ENCODE measurements at regions not wholly inside any gene's neighbourhood (a gene's known extent, or its start where the extent isn't known, plus 50 kb on each side); places are given as distances from the start of the nearest gene placed in this dataset.

DNA sequence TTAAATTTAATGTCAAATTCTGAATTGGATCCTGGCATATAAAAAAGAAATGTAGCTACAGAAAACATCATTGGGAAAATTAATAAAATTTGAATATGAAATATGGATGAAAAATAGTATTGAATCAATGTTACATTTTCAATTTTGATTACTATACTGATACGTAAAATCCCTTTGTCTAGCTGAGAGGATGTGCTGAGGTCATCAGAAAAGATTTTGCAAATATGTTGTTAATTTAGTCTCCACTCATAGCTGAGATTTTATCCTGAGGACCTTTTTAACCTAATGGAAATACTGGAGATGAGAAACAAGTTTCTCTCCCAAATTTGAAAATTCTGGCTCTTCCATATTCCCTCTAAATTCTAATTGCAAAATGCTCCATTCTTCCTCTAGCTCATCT, 84.4 kb upstream of the ADAMTS16 start:
- Histone ChIP-seq H3K9me3 (no peaks in the 10 kb centered on the region), H3K27ac (replicated peaks in 1 of 4) (no peak overlapping the region), H3K27me3 (peaks cover 0 to 4% (median 0%) of the 10 kb centered on the region in 4 donors), H3K36me3 (no peaks in the 10 kb centered on the region), H3K4me1 (no peaks in the 10 kb centered on the region), H3K4me3 (no peak overlapping the region)
- TF ChIP-seq, protein P1, sequence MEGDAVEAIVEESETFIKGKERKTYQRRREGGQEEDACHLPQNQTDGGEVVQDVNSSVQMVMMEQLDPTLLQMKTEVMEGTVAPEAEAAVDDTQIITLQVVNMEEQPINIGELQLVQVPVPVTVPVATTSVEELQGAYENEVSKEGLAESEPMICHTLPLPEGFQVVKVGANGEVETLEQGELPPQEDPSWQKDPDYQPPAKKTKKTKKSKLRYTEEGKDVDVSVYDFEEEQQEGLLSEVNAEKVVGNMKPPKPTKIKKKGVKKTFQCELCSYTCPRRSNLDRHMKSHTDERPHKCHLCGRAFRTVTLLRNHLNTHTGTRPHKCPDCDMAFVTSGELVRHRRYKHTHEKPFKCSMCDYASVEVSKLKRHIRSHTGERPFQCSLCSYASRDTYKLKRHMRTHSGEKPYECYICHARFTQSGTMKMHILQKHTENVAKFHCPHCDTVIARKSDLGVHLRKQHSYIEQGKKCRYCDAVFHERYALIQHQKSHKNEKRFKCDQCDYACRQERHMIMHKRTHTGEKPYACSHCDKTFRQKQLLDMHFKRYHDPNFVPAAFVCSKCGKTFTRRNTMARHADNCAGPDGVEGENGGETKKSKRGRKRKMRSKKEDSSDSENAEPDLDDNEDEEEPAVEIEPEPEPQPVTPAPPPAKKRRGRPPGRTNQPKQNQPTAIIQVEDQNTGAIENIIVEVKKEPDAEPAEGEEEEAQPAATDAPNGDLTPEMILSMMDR (IDR thresholded peaks at IDR 0.05) = no peak
- no peak for TF ChIP-seq POLR2A (IDR thresholded peaks at IDR 0.05; ENCODE audit: low read depth)
- TF ChIP-seq POLR2AphosphoS5 (IDR thresholded peaks at IDR 0.05) = no peak
- TF ChIP-seq EP300 (IDR thresholded peaks at IDR 0.05) = no peak
- intact Hi-C loops (cut with DNase I) = no loop called here
- WGBS = 85% methylated on average over 1 of the region's 1 CpG
- DNase-seq (ENCODE audit: extremely low spot score) = no peak

DNA sequence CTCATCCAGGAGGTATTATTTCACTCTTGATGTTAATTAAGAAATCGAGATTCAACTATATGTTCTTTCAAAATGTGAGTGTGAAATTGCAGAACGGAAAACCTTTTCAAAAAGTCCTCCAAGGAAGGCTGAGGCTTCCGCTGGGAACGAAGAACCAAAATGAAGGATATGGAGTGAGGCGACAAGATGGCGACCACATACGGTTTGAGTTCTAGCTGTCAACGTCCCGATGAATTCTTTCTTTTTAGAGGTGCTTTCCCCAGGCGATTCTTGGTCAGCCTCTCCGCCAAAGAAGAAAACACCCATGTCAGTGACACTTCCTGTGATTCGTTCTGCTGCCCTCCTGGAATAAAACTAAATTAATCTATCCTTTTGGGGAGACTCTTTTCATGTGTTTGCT, 78.3 kb upstream of the ADAMTS16 start:
- H3K4me3 ChIP-seq = no peak overlapping the region
- H3K36me3 ChIP-seq = no peaks in the 10 kb centered on the region
- no peaks in the 10 kb centered on the region for H3K4me1 ChIP-seq
- WGBS = 84% methylated on average over 12 of the region's 12 CpGs
- H3K27me3 ChIP-seq = peaks cover 0 to 4% (median 0%) of the 10 kb centered on the region in 4 donors
- peak; percentile 84 for DNase-seq (ENCODE audit: extremely low spot score)
- H3K27ac ChIP-seq (replicated peaks in 1 of 4) = no peak overlapping the region
- H3K9me3 ChIP-seq = no peaks in the 10 kb centered on the region
- intact Hi-C loops (cut with DNase I) = no loop called here
- TF ChIP-seq POLR2A (IDR thresholded peaks at IDR 0.05; ENCODE audit: low read depth) = no peak
- TF ChIP-seq EP300 (IDR thresholded peaks at IDR 0.05) = no peak
- no peak for TF ChIP-seq POLR2AphosphoS5 (IDR thresholded peaks at IDR 0.05)
- TF ChIP-seq, protein P1 (IDR thresholded peaks at IDR 0.05) = no peak

DNA sequence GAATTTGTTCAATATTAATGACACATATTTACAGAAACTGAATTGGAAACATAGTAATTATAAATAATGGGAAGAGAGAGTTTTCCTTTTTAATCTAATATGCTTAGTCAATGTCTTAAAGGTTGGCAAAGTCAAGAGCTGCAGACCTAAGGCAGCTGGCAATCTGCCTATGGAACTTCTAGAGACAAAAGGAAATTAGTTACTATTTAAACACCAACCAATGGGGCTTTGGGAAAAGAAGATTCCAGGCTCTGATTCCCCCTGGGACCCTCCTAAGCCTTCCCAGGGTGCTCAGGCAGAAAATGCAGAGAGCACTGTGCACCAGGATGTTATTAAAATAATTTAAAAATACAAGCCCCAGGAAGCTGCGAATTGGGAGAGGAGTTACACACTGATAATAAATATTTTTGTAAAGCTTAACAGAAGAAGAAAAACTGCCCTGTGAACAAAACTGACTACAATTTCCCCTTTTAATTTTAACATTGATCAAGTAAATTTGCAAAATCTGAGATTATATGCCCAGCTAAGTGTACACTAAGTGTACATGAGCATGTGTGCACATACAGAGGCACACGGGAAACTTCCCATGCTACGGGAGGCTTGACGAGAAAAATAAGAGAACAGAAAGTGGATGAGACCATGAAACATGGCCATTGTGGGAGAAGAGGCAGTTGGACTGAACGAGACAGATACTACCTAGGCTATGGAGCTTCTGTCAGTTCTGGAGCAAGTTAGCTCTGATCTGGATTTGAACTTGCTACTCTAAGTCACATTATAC, 77.4 kb upstream of the ADAMTS16 start:
- Histone ChIP-seq H3K27me3 (peaks cover 0 to 4% (median 0%) of the 10 kb centered on the region in 4 donors), H3K4me3 (no peak overlapping the region), H3K27ac (replicated peaks in 1 of 4) (no peak overlapping the region), H3K4me1 (no peaks in the 10 kb centered on the region), H3K9me3 (no peaks in the 10 kb centered on the region), H3K36me3 (no peaks in the 10 kb centered on the region)
- intact Hi-C loops (cut with DNase I) = no loop called here
- no peak for TF ChIP-seq EP300 (IDR thresholded peaks at IDR 0.05)
- no peak for TF ChIP-seq POLR2AphosphoS5 (IDR thresholded peaks at IDR 0.05)
- TF ChIP-seq, protein P1 (IDR thresholded peaks at IDR 0.05) = no peak
- no peak for TF ChIP-seq POLR2A (IDR thresholded peaks at IDR 0.05; ENCODE audit: low read depth)
- peak; percentile 31 for DNase-seq (ENCODE audit: extremely low spot score)
- WGBS = 54% methylated on average over 5 of the region's 5 CpGs

- intact Hi-C loops (cut with DNase I) = no loop called here
- H3K36me3 ChIP-seq = no peaks in the 10 kb centered on the region
- 43% methylated on average over 3 of the region's 3 CpGs for WGBS
- no peak overlapping the region for H3K27ac ChIP-seq (replicated peaks in 1 of 4)
- TF ChIP-seq POLR2AphosphoS5 (IDR thresholded peaks at IDR 0.05) = no peak
- TF ChIP-seq EP300 (IDR thresholded peaks at IDR 0.05) = no peak
- H3K4me3 ChIP-seq = no peak overlapping the region
- no peaks in the 10 kb centered on the region for H3K4me1 ChIP-seq
- peak; percentile 75 for DNase-seq (ENCODE audit: extremely low spot score)
- H3K27me3 ChIP-seq = peaks cover 0 to 4% (median 0%) of the 10 kb centered on the region in 4 donors
- no peaks in the 10 kb centered on the region for H3K9me3 ChIP-seq
These were observed 76.6 kb upstream of the ADAMTS16 start for GRCh38 chr5:5063533-5063953.

- WGBS = 91% methylated on average over 4 of the region's 4 CpGs
- Histone ChIP-seq H3K4me1 (no peaks in the 10 kb centered on the region), H3K9me3 (no peaks in the 10 kb centered on the region), H3K4me3 (no peak overlapping the region), H3K27me3 (peaks cover 0 to under 1% (median 0%) of the 10 kb centered on the region in 4 donors), H3K27ac (replicated peaks in 1 of 4) (no peak overlapping the region), H3K36me3 (no peaks in the 10 kb centered on the region)
- intact Hi-C loops (cut with DNase I) = no loop called here
- DNase-seq (ENCODE audit: extremely low spot score) = peak; percentile 68
- TF ChIP-seq POLR2AphosphoS5 (IDR thresholded peaks at IDR 0.05) (no peak), POLR2A (IDR thresholded peaks at IDR 0.05; ENCODE audit: low read depth) (no peak), EP300 (IDR thresholded peaks at IDR 0.05) (no peak)
- TF ChIP-seq, protein P1 (IDR thresholded peaks at IDR 0.05) = no peak
These were observed 74.7 kb upstream of the ADAMTS16 start for GRCh38 chr5:5065472-5065871.
